Adrenal gland (tissue), 9 donors: ENCODE measurements at regions not wholly inside any gene's neighbourhood (a gene's known extent, or its start where the extent isn't known, plus 50 kb on each side); places are given as distances from the start of the nearest gene placed in this dataset.

Experiments
- DNase-seq, 7 donors: peaks; one replicate each; pipeline ENCODE4 v3.0.0-alpha.2; 2019 to 2020
- H3K27ac ChIP-seq, 5 donors: fragments of 200-600 bp; sonication (generic) in 4 of 5; 1 replicate in 3 of 5; 2 replicates in 2 of 5; pipeline versions ENCODE4 v1.5.1 to v1.8.0; 2016 to 2020; ENCODE audit warnings: mild to moderate bottlenecking in 1 of 5
- H3K27me3 ChIP-seq: fragments of 200-600 bp; 2 replicates; pipeline ENCODE4 v1.8.0; 2021
- H3K36me3 ChIP-seq, 2 donors: fragments of 200-600 bp; replicated peaks in 1 of 2; 1 replicate in 1 of 2; 2 replicates in 1 of 2; pipeline versions ENCODE4 v1.5.1 to v1.8.0; 2018 to 2022
- H3K4me1 ChIP-seq, 2 donors: fragments of 200-600 bp; replicated peaks in 1 of 2; 1 replicate in 1 of 2; 2 replicates in 1 of 2; pipeline versions ENCODE4 v1.5.1 to v1.8.0; 2018 to 2021
- H3K4me3 ChIP-seq, 4 donors: fragments of 200-600 bp; sonication (generic) in 3 of 4; one replicate each; pipeline ENCODE4 v1.5.1; 2016 to 2018
- H3K9me3 ChIP-seq, 3 donors: fragments of 200-600 bp; sonication (generic) in 1 of 3; replicated peaks in 1 of 3; 1 replicate in 2 of 3; 2 replicates in 1 of 3; pipeline versions ENCODE4 v1.5.1 to v1.8.0; 2016 to 2021
- POLR2A ChIP-seq, 2 donors: fragments of 450-650 bp; IDR thresholded peaks; one replicate each; pipeline ENCODE4 v1.6.1; 2017; ENCODE audit warnings: antibody characterized with exemption in 2 of 2, mild to moderate bottlenecking in 2 of 2, moderate library complexity in 1 of 2
- WGBS, 4 donors: extraction: QIAGEN DNeasy Blood & Tissue Kit in 2 of 4; methylation state at CpG; one replicate each; pipeline versions ENCODE4 v1.1.5 to v1.1.7; 2013 to 2017; 5-methylcytosine and 5-hydroxymethylcytosine counted together
- intact Hi-C, 2 donors: fragments of 100-400 bp; cut with DNase I; formaldehyde crosslinking; loops; one replicate each; pipeline versions ENCODE4 v1.14.1 to v1.15.0; 2022 to 2023
- TF ChIP-seq, protein P1 (sequence below), 6 experiments: fragments of 450-650 bp in 4 of 6; fragments of 200-600 bp in 2 of 6; sonication (generic) in 1 of 6; IDR thresholded peaks; 1 replicate in 5 of 6; 2 replicates in 1 of 6; pipeline versions ENCODE4 v1.5.1 to v1.8.0; 2016 to 2021; ENCODE audit warnings: antibody characterized with exemption in 6 of 6, mild to moderate bottlenecking in 2 of 6, moderate library complexity in 1 of 6
- donor health status: healthy with polysubstance abuse.
- donor health status: Bipolar disorder and iron deficiency.
- donor health status: DM: yes; HTN: yes; CAD: no.
- donor health status: DM: no; HTN: no; CAD: no.
- donor health status: DM: no; HTN: no; CAD: no.

- intact Hi-C loops, result no loop called here
- 57 to 69% (median 60%) methylated on average over 5 of the region's 5 CpGs for WGBS, 4 donors
Measured at GRCh38 chr5:56496581-56497063, 263.5 kb upstream of the ANKRD55 start.

DNA sequence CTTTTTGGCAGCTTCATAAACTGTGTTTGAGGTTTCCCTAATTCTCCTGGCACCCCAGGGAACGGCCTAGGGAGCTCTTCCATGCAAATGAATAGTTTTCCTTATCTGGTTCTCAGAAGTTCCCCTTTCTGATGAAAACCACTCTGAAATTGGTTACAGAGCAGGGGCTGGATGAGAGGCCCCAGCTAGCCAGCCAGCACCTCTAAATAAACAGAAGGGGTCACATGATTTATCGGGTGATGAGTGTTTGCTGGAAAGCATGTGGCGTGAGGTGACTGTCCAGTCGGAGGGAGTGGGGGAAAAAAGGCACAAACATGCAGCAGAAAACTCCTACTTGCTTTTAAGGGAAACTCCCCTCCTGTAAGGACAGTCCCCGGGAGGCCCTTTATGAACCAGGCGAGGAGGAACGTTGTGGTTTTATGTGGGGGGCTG, 261.2 kb upstream of the ANKRD55 start:
- intact Hi-C loops, result no loop called here
- Histone ChIP-seq H3K9me3 (no peaks in the 10 kb centered on the region), H3K27me3 (no peaks in the 10 kb centered on the region), H3K4me3 (no peak overlapping the region), H3K36me3 (no peaks in the 10 kb centered on the region), H3K27ac (no peak overlapping the region), H3K4me1 (peaks cover 5 to 7% of the 10 kb centered on the region in 2 donors)
- DNase-seq, result no peak
- 67 to 84% (median 73%) methylated on average over 7 of the region's 7 CpGs for WGBS, 4 donors
- no peak for TF ChIP-seq POLR2A (IDR thresholded peaks at IDR 0.05)
- TF ChIP-seq, protein P1, sequence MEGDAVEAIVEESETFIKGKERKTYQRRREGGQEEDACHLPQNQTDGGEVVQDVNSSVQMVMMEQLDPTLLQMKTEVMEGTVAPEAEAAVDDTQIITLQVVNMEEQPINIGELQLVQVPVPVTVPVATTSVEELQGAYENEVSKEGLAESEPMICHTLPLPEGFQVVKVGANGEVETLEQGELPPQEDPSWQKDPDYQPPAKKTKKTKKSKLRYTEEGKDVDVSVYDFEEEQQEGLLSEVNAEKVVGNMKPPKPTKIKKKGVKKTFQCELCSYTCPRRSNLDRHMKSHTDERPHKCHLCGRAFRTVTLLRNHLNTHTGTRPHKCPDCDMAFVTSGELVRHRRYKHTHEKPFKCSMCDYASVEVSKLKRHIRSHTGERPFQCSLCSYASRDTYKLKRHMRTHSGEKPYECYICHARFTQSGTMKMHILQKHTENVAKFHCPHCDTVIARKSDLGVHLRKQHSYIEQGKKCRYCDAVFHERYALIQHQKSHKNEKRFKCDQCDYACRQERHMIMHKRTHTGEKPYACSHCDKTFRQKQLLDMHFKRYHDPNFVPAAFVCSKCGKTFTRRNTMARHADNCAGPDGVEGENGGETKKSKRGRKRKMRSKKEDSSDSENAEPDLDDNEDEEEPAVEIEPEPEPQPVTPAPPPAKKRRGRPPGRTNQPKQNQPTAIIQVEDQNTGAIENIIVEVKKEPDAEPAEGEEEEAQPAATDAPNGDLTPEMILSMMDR (IDR thresholded peaks at IDR 0.05), result no peak

More at GRCh38 chr5:56496581-56497063, 263.5 kb upstream of the ANKRD55 start:
- H3K4me1 ChIP-seq, result peaks cover 5 to 7% of the 10 kb centered on the region in 2 donors
- TF ChIP-seq POLR2A (IDR thresholded peaks at IDR 0.05), result no peak
- TF ChIP-seq, protein P1 (IDR thresholded peaks at IDR 0.05), result no peak
- H3K9me3 ChIP-seq, result no peaks in the 10 kb centered on the region
- H3K27me3 ChIP-seq, result no peaks in the 10 kb centered on the region
- no peak for DNase-seq
- H3K27ac ChIP-seq, result no peak overlapping the region
- H3K36me3 ChIP-seq, result no peaks in the 10 kb centered on the region
- no peak overlapping the region for H3K4me3 ChIP-seq

DNA sequence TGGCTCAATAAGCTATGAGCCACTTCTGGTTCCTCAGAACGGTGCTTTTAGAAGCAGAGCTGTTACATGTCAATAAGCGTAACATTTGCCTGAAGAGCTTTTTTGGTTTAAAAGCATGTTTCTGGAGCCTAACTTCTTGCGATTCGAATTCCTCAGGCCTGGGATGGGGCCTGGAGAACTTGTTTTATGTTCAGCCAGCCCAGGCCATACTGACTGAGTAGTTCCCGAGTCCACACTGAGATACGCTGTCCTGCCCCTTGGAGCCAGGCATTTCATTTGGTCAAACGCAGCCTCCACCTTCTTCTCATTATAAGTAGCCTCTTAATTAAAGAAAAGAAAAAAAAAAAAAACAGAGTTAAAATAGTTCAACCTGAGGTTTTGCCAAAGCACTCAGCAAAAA, 260.6 kb upstream of the ANKRD55 start:
- no peak for TF ChIP-seq POLR2A (IDR thresholded peaks at IDR 0.05)
- TF ChIP-seq, protein P1 (IDR thresholded peaks at IDR 0.05), result no peak
- intact Hi-C loops, result no loop called here
- no peaks in the 10 kb centered on the region for H3K36me3 ChIP-seq
- DNase-seq, result no peak
- H3K4me3 ChIP-seq, result no peak overlapping the region
- peaks cover 5 to 7% of the 10 kb centered on the region in 2 donors for H3K4me1 ChIP-seq
- WGBS, 4 donors, result 86 to 94% (median 93%) methylated on average over 7 of the region's 7 CpGs
- H3K27me3 ChIP-seq, result no peaks in the 10 kb centered on the region
- H3K27ac ChIP-seq, result no peak overlapping the region
- H3K9me3 ChIP-seq, result no peaks in the 10 kb centered on the region

- Histone ChIP-seq H3K9me3 (no peaks in the 10 kb centered on the region), H3K4me3 (no peak overlapping the region), H3K4me1 (peaks cover 5 to 7% of the 10 kb centered on the region in 2 donors), H3K36me3 (no peaks in the 10 kb centered on the region), H3K27ac (no peak overlapping the region), H3K27me3 (no peaks in the 10 kb centered on the region)
- WGBS, 4 donors, result 42 to 61% (median 49%) methylated on average over 6 of the region's 6 CpGs
- intact Hi-C loops, result no loop called here
- no peak for DNase-seq
- TF ChIP-seq POLR2A (IDR thresholded peaks at IDR 0.05), result no peak
- TF ChIP-seq, protein P1 (IDR thresholded peaks at IDR 0.05), result no peak
Measured at GRCh38 chr5:56493308-56493707, 260.2 kb upstream of the ANKRD55 start.
